ENCODE measurements at regions not wholly inside any gene's neighbourhood (a gene's known extent, or its start where the extent isn't known, plus 50 kb on each side); places are given as distances from the start of the nearest gene placed in this dataset.

DNA sequence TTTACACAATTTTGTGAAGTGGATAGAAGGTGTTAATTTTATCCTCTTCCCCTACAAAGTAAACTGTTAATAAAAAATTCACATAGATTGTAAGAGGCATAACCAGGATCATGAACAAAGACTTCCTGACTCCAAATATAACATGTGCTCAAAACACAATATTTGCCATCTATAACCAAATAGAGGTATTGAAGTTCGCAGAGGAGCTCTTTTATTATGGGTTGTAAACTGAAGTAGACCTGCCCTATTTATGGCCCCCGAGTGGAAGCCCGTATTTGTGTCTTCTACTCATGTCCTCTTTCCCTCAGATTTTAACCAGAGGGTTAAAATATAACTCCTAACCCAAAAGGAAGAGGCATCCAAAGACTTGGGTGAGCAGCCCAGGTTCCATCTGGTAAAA is 285.6 kb upstream of the COL8A1 start:
- Histone ChIP-seq H3K4me3 (no peak overlapping the region), H3K9me3 (no peaks in the 10 kb centered on the region), H3K4me1 (no peaks in the 10 kb centered on the region), H3K27me3 (no peaks in the 10 kb centered on the region), H3K36me3 (no peaks in the 10 kb centered on the region), H3K27ac (no peak overlapping the region)
- intact Hi-C loops (cut with DNase I; ENCODE audit: low total_unique reads): no loop called here
- TF ChIP-seq POLR2A (IDR thresholded peaks at IDR 0.05): no peak
- no peak for TF ChIP-seq POLR2AphosphoS5 (IDR thresholded peaks at IDR 0.05)
- TF ChIP-seq, protein P1, sequence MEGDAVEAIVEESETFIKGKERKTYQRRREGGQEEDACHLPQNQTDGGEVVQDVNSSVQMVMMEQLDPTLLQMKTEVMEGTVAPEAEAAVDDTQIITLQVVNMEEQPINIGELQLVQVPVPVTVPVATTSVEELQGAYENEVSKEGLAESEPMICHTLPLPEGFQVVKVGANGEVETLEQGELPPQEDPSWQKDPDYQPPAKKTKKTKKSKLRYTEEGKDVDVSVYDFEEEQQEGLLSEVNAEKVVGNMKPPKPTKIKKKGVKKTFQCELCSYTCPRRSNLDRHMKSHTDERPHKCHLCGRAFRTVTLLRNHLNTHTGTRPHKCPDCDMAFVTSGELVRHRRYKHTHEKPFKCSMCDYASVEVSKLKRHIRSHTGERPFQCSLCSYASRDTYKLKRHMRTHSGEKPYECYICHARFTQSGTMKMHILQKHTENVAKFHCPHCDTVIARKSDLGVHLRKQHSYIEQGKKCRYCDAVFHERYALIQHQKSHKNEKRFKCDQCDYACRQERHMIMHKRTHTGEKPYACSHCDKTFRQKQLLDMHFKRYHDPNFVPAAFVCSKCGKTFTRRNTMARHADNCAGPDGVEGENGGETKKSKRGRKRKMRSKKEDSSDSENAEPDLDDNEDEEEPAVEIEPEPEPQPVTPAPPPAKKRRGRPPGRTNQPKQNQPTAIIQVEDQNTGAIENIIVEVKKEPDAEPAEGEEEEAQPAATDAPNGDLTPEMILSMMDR (IDR thresholded peaks at IDR 0.05): no peak
- no peak for DNase-seq (ENCODE audit: low spot score in 2 of 2)

DNA sequence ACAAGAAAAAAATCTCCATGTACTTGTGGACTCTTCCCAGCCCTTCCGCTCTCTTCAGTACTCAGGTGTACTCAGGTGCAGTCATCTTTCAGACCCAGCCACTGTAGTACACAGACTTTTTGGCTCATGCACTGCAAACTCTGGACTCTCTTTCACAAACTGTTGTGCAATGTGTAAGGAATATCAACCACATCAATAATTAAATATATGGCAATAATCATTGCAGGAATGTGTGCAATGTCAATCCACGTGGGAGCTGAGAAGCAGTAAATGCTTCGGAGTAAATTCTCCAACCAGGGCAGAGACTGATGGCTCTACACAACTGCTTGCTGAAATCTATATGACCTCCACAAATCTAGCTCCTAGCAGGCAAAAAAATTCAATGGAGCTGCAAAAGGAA is 287.3 kb upstream of the COL8A1 start:
- Histone ChIP-seq H3K36me3 (no peaks in the 10 kb centered on the region), H3K27me3 (no peaks in the 10 kb centered on the region), H3K27ac (no peak overlapping the region), H3K9me3 (no peaks in the 10 kb centered on the region), H3K4me1 (no peaks in the 10 kb centered on the region), H3K4me3 (no peak overlapping the region)
- DNase-seq (ENCODE audit: low spot score in 2 of 2): no peak
- intact Hi-C loops (cut with DNase I; ENCODE audit: low total_unique reads): no loop called here
- TF ChIP-seq, protein P1 (IDR thresholded peaks at IDR 0.05): no peak
- TF ChIP-seq POLR2AphosphoS5 (IDR thresholded peaks at IDR 0.05): no peak
- TF ChIP-seq POLR2A (IDR thresholded peaks at IDR 0.05): no peak

DNA sequence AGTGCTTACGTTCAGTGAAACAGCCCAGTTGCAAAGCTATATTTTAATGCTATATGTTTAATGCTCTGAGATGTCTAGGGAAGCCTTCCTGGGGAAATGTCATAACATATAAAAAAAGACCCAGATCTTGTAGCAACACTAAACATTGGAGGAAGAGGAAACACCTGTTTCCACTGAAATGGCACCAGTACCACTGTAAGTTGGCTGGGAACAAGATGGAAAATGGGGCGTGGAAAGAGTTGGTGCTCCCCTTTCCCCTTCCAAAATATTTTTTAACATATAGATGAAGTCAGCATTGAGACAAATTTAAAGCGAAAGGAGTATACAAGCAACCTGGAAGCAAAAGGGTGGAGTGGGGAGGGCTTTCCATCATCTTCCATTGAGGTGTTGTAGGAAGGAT is 289.9 kb upstream of the COL8A1 start:
- Histone ChIP-seq H3K4me3 (no peak overlapping the region), H3K27ac (no peak overlapping the region), H3K4me1 (no peaks in the 10 kb centered on the region), H3K36me3 (no peaks in the 10 kb centered on the region), H3K27me3 (no peaks in the 10 kb centered on the region), H3K9me3 (no peaks in the 10 kb centered on the region)
- TF ChIP-seq, protein P1 (IDR thresholded peaks at IDR 0.05): no peak
- no peak for TF ChIP-seq POLR2AphosphoS5 (IDR thresholded peaks at IDR 0.05)
- no peak for TF ChIP-seq POLR2A (IDR thresholded peaks at IDR 0.05)
- intact Hi-C loops (cut with DNase I; ENCODE audit: low total_unique reads): no loop called here
- DNase-seq (ENCODE audit: low spot score in 2 of 2): no peak

DNA sequence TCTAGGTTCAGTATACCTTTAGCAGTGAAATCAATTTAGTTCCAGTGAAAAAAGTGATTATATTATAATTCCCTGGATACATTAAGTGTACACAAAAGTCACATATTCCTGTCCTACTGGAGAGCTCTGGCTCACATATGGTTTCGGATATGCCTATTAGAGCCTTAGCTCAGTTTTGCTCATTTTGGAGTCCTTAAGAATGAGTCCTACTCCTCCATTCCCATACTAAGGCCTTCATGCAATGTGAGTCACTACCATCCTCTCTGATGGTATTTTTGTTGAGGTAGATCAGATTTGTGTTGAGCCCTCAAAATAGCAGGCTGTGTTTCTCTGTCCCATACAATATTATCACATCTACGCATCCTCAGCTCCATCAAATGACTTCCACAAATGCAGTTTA is 294.2 kb upstream of the COL8A1 start:
- no peak overlapping the region for H3K27ac ChIP-seq
- peaks cover 0 to 9% of the 10 kb centered on the region in 2 donors for H3K9me3 ChIP-seq
- intact Hi-C loops (cut with DNase I; ENCODE audit: low total_unique reads): no loop called here
- H3K27me3 ChIP-seq: no peaks in the 10 kb centered on the region
- TF ChIP-seq, protein P1 (IDR thresholded peaks at IDR 0.05): no peak
- TF ChIP-seq POLR2A (IDR thresholded peaks at IDR 0.05) (no peak), POLR2AphosphoS5 (IDR thresholded peaks at IDR 0.05) (no peak)
- H3K4me3 ChIP-seq: no peak overlapping the region
- DNase-seq (ENCODE audit: low spot score in 2 of 2): no peak
- H3K4me1 ChIP-seq: no peaks in the 10 kb centered on the region
- no peaks in the 10 kb centered on the region for H3K36me3 ChIP-seq

DNA sequence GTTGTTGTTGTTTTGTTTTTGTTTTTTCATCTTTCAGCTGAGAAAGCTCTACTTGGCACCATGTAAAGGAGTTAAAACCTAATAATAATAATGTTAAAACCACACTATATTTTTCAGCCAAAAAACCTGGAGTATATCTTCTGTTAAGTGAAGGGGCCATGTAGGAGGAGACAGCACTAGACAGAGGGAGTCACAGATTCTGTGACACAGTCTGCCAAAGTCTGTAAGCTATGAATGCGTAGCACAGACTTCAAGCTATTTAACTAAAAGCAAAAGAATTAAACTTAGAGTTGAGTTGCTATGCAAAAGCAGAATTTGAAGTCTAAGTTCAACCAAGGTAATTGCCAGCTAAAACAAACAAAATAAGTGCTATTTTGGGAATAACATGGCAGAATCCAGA is 296.0 kb upstream of the COL8A1 start:
- Histone ChIP-seq H3K4me3 (no peak overlapping the region), H3K27ac (no peak overlapping the region), H3K27me3 (no peaks in the 10 kb centered on the region), H3K4me1 (no peaks in the 10 kb centered on the region), H3K9me3 (peaks cover 0 to 12% of the 10 kb centered on the region in 2 donors), H3K36me3 (no peaks in the 10 kb centered on the region)
- intact Hi-C loops (cut with DNase I; ENCODE audit: low total_unique reads): no loop called here
- DNase-seq (ENCODE audit: low spot score in 2 of 2): no peak
- TF ChIP-seq, protein P1 (IDR thresholded peaks at IDR 0.05): no peak
- TF ChIP-seq POLR2AphosphoS5 (IDR thresholded peaks at IDR 0.05): no peak
- no peak for TF ChIP-seq POLR2A (IDR thresholded peaks at IDR 0.05)
